Lower leg skin (tissue), 3 donors: ENCODE measurements at regions not wholly inside any gene's neighbourhood (a gene's known extent, or its start where the extent isn't known, plus 50 kb on each side); places are given as distances from the start of the nearest gene placed in this dataset.

Source experiments
- POLR2A ChIP-seq, 2 donors: fragments of 450-650 bp; IDR thresholded peaks; one replicate each; pipeline ENCODE4 v1.6.1; 2016 to 2017; ENCODE audit warnings: antibody characterized with exemption in 2 of 2, mild to moderate bottlenecking in 1 of 2, moderate library complexity in 1 of 2
- TF ChIP-seq, protein P1 (sequence below), 3 donors: fragments of 450-650 bp; IDR thresholded peaks; one replicate each; pipeline ENCODE4 v1.5.1; 2016; ENCODE audit warnings: antibody characterized with exemption in 3 of 3, mild to moderate bottlenecking in 3 of 3, moderate library complexity in 2 of 3

DNA sequence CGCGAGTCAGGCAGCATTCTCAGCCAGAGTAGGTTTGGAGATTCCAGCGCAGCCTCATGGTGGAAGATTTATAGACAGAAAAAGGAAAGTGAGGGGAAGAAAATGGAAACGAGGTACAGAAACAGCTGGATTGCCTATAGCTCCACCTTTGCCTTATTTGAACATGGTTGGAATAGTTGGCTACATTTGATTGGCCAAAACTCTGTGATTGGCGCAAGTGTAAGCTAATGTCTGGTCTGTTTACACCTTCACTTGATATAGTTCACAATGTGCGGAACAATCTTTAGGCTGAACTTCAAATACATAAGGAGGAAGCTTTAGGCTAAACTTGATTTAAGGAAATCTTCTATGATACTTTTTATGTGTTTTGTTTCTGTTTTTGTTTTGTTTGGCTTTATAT, 1191.9 kb downstream of the NSUN3 start:
- TF ChIP-seq, protein P1, sequence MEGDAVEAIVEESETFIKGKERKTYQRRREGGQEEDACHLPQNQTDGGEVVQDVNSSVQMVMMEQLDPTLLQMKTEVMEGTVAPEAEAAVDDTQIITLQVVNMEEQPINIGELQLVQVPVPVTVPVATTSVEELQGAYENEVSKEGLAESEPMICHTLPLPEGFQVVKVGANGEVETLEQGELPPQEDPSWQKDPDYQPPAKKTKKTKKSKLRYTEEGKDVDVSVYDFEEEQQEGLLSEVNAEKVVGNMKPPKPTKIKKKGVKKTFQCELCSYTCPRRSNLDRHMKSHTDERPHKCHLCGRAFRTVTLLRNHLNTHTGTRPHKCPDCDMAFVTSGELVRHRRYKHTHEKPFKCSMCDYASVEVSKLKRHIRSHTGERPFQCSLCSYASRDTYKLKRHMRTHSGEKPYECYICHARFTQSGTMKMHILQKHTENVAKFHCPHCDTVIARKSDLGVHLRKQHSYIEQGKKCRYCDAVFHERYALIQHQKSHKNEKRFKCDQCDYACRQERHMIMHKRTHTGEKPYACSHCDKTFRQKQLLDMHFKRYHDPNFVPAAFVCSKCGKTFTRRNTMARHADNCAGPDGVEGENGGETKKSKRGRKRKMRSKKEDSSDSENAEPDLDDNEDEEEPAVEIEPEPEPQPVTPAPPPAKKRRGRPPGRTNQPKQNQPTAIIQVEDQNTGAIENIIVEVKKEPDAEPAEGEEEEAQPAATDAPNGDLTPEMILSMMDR (IDR thresholded peaks at IDR 0.05): no peak
- no peak for TF ChIP-seq POLR2A (IDR thresholded peaks at IDR 0.05)
